ENCODE measurements at regions not wholly inside any gene's neighbourhood (a gene's known extent, or its start where the extent isn't known, plus 50 kb on each side); places are given as distances from the start of the nearest gene placed in this dataset.
"Not testable (repeated sequence)": the region's sequence is repeated elsewhere in the genome, so short reads cannot be mapped to it uniquely, and the experiment has no call there.

DNA sequence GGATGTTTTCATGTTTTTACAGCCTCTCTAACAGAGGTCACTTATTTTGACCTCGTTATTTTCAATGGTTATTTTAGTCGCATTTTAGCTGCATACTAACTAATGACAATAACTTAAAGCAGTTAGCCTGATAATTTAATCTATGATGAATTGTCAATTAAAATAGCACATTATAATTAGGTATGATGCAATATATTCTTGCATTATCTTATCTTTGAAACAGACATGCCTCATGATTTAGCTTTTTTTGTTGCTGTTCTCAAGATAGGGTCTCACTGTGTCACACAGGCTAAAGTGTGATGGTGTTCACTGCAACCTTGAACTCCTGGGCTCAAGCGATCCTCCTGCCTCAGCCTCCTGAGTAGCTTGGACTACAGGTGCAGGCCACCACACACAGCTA is 126.4 kb downstream of the KBTBD2 start:
- DNase-seq (ENCODE audit: low read depth in 2 of 2): no peak

DNA sequence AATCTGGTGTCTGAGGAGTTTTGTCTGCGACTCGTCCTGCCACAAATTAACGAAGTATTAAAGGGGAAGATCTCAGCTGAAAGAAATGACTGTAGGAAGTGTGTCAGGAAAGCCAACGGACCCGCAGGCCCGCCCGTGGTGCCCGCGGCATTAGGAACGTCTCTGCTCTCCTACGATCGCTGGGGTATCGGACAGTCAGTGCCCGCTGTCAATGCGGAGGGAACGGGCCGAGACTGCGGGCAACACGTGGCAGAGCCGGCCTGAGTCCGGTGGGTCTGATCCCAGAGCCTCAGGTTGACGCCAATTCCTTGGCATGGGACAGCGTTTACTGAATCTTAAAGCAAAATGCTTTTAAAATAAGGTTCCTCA is 128.7 kb downstream of the KBTBD2 start:
- DNase-seq (ENCODE audit: low read depth in 2 of 2): no peak

DNA sequence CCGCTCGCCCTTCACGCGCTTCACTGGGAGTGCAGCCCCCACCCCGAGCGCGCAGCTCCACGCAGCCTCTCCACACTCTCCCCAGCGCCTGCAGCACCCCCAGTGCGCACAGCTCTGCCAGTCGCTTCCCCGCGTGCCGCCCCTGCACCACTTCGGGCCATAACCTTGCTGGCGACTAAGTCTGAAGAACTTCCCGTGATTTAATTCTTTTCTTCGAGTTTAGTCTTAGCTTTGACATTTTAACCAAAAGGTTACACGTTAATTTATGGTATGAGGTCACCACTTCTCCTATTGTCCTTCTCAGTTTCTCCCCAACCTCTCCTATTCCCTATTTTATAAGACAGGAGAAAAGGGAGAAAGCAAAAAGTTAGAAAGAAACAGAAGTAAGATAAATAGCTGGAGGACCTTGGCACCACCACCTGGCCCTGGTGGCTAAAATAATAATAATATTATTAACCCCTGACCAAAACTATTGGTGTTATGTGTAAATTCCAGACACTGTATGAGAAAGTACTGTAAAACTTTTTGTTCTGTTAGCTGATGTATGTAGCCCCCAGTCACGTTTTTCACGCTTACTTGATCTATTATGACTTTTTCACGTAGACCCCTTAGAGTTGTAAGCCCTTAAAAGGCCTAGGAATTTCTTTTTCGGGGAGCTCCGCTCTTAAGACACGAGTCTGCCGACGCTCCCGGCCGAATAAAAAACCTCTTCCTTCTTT is 129.2 kb downstream of the KBTBD2 start:
- DNase-seq (ENCODE audit: low read depth in 2 of 2): not testable (repeated sequence)

DNA sequence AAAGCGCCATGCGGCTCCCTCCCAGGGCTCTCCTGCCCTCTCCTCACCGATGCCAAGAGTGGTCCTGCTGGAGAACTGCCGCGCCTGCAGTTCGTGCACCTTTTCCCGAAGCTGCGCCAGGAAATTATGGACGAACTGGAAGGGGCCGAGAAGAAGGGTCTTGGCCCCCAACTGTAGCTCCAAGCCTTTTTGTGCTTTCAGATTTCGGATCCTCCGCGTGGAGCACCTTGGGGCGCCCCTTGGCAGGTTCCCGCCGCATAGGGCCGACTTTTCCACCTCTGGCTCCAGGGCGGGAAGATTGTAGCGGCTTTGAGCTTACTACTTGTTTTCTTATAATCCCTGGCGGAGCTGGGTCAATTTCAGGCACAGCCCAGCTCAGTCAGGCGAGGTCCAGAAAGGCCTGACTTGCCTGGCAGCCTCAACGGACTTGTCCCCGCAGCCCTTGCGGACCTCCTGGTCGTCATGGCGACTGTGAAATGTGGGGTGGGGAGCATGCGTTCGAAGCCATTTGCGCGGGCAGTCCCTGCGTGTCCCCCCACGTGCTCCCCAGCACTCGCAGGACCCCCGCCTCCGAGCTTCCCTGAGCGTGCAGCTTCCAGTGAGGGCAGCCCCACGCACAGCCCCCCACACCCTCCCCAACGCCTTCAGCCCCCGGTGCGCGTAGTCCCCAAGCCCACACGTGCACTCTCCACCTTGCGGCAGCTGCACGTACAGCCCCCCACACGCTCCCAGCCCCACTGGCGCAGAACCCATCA is 129.9 kb downstream of the KBTBD2 start:
- peak in 1 of 2 donors; percentile 11 for DNase-seq (ENCODE audit: low read depth in 2 of 2)

DNA sequence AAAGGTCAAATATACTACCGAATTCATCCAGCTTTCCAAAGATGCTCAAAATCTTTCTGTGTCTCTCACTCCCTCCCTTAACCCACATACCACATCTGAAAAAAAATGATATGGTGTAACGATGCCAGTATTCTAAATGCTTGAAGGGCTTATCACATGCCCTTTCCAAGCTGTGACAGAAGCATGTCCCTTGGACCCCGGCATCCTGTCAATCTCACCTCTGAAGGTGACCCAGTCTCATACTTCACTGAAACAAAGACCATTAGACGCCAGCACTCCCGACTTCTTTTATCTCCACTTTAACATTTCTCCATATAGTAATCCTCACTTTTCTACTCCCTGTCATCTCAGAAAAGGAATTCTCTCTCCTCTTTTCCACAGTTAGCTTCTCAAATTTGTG is 130.8 kb downstream of the KBTBD2 start:
- DNase-seq (ENCODE audit: low read depth in 2 of 2): not testable (repeated sequence)

DNA sequence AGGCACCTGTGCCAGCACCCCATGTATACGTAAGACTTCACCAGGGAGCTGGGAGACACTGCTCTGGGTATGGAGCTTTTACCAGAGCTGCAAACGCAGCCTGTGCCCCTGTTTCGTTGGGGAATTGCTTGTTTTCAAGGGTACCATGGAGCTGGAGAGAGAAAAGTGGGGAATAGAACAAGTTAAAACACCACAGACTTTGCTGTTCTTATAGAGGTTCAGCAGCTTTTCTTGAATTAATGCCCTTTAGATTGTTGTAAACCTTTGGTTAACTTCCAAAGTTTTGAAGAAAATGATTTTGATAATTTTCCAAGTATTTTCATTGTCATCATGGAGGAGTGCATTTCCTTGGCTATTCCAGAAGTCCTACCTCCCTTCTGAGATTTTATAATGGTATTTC is 131.7 kb downstream of the KBTBD2 start:
- not testable (repeated sequence) for DNase-seq (ENCODE audit: low read depth in 2 of 2)

DNA sequence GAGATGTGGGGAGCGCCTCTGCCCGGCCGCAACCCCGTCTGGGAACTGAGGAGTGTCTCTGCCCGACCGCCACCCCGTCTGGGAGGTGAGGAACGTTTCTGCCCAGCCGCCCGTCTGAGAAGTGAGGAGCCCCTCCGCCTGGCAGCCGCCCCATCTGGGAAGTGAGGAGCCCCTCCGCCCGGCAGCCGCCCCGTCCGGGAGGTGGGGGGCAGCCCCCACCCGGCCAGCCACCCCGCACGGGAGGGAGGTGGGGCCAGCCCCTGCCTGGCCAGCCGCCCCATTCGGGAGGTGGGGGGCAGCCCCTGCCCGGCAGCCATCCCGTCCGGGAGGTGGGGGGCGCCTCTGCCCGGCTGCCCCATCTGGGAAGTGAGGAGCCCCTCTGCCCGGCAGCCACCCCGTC is 137.7 kb downstream of the KBTBD2 start:
- DNase-seq (ENCODE audit: low read depth in 2 of 2): not testable (repeated sequence)

DNA sequence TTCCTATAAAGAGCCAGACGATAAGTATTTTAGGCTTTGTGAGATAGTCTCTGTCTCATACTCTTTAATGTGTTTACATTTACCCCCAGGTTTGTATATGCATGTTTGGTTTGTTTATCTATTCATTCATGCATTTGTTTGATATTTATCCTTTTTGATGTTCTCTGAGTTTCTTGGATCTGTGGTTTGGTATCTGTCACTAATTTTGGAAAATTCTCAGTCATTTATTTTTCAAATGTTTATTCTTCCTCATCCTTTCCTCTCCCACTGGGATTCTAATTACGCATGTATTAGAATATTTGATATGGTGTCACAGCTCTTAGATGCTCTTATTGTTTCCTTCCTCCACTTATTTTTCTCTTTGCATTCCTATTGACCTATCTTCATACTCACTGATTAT is 143.2 kb downstream of the KBTBD2 start:
- not testable (repeated sequence) for DNase-seq (ENCODE audit: low read depth in 2 of 2)

DNA sequence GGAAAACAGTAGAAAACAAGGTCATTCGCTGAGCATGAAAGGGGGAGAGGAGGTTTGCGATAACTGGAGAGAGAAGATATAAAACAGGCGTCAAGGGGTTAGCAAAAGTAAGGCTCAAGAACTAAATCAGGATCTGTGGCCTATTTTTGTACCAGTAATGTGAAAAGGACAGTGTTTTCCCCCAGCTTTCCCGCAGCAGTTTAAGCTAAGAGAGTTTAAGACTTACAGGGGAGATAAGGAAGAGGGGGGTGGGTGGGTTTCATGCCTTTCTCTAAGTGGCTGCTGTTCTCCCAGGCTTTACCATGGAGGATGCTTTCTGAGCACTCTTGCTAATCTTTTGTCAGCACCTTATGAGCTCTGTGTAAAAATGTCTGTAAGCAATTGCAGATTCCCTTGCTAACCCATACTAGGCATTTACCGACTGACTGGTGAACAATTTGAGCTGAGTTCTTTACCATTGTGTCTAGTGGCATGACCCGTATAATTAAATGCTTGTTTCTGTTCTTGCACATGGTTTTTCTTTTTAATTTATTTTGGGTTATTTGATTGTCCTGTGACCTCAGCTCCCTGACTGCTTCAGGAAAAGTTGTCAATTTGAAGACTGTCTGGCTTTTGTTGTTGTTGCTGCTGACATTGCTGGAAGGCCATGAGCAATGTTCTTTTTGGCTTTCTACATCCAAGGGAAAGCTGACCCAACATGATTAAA is 144.0 kb downstream of the KBTBD2 start:
- not testable (repeated sequence) for DNase-seq (ENCODE audit: low read depth in 2 of 2)

DNA sequence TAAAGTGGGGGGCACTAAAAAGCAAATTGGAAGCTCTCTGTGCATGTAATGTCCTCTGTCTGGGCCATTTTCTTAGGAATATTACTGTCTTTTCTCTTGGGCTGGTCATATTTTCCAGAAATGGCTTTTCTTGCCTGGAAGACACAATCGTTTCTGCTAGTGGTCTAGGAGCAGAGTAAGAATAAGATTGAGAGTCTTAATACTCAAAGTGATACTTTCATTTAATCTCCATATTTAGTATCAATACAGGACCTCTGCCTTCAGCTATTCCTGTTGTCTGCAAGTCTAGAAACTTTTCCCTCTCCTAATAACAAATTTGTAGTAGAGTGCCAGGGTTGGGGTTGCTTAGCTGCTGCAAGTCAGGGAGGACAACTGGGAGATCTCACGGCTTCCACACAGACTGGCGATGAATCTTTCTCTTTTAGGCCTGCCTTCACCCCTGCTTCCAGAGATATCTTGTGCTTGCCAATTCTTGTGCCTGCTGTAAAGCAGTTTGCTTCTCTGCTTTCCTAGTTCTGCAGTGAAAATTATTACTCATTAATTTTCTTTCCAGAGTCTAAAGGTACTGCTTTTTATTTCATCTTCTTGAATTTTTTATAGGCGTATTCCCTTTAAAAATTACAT is 149.6 kb downstream of the KBTBD2 start:
- DNase-seq (ENCODE audit: low read depth in 2 of 2): not testable (repeated sequence)

DNA sequence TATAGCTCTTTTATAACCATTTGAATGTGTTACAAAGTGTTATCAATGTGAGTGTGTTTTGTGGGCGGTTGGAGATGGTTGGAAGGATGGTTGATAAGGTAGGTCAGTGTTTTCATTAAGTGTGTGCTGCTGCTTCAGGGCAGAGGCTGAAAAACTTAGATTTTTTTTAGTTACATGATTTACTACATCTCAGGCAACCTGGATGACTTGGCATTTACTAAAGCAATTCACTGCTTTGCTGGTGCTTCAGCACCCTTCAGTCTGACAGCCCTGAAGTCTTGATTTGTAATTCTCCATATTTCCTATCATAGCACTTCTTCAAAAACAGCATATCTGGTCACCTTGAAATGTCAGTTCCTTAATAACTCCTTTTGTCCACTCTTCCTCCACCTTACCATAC is 151.8 kb downstream of the KBTBD2 start:
- not testable (repeated sequence) for DNase-seq (ENCODE audit: low read depth in 2 of 2)

DNA sequence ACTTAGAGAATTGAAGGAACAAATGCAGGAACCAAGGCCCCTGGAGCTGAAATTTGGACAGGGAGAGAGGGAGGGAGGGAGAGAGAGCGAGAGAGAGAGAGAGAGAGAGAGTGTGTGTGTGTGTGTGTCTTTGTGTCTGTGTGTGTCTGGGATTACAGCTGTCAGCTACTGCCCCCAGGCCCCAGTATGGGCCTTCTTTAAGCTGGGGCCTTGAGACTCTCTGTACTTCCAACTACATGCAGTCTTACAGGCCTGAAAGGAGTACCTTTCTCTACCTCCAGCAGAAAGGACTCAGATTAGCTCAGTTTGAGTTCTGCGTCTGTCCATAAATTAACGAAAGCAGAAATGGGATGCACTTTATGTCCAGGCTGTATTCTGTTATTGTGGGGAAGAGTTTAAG is 153.2 kb downstream of the KBTBD2 start:
- not testable (repeated sequence) for DNase-seq (ENCODE audit: low read depth in 2 of 2)

DNA sequence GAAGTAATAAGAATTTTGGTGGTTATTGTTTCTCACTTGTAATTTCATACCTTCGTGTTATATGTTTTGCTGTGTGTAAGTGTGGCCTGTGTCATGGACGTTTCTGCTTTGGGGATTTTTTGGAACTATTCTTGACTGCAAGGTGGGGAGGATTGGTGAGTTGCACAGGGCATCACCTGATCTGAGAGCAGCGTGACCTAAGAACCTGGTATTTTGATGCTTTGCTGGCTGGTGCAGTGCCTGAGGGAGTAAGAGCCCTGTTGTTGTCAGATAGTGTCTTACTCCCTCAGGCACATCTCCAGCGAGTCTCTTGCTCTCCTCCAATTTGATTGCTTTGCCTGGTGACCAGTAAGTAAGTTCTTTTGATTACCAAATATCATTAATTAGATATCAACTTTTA is 158.8 kb downstream of the KBTBD2 start:
- DNase-seq (ENCODE audit: low read depth in 2 of 2): not testable (repeated sequence)

DNA sequence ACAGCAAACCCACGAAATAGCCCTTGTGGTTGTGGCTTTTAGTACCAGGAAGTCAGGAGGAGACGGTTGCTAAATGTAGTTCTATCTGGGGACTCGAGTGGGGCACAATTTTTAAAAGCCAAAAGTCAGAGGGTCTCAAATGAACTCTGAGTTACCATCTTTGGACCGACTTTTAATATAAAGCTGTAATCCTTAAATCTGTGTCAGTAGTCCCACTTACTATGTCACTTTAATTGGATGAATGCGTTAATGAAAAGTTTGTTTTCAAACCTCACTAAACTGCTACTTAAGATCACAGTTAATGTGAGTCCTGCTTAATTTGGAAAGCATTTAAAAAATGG is 162.3 kb downstream of the KBTBD2 start:
- DNase-seq (ENCODE audit: low read depth in 2 of 2): peak in 1 of 2 donors; percentile 0

DNA sequence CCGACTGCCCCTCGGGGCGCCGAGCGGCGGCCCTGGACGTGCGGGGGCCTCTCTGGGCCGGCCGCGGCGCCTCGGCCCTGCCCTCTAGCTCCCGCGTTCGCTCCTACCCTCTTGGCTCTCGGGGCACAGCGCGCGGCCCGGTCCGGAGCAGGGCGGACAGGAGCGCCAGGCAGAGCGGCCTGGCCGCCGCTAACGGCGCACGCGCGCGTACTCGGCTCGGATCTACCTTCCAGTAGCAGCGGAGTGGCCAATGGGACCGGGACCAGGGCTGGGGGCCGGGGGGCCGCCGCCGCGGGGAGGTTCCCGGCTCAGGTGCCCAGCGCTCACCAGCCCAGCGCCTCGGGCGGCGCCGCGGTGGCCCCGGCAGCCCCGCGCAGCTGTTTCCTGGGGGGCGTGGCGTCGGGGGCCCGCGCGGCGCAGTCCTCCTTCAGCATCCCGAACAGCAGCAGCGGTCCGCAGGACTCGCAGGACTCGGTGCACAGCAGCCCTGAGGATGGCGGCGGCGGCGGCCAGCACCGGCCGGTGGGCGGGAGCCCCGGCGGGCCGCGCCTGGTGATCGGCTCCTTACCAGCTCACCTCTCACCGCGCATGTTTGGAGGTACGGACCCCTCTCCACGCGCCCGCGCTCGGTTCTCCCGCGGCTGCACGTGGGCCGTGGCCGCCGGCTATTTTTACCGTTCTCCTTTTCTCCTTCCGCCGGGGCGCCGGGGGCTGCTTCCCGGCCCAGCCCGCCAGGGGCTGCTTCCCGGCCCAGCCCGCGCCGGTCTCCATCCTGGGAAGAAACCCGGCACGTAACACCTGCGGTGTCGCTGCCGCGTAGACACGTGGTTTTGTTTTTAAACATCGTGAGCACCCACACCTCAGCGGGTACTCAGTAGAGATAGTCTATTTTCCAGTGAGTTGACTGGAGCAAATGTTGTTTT is 162.9 kb downstream of the KBTBD2 start:
- DNase-seq (ENCODE audit: low read depth in 2 of 2): peak; percentile 71 to 77

DNA sequence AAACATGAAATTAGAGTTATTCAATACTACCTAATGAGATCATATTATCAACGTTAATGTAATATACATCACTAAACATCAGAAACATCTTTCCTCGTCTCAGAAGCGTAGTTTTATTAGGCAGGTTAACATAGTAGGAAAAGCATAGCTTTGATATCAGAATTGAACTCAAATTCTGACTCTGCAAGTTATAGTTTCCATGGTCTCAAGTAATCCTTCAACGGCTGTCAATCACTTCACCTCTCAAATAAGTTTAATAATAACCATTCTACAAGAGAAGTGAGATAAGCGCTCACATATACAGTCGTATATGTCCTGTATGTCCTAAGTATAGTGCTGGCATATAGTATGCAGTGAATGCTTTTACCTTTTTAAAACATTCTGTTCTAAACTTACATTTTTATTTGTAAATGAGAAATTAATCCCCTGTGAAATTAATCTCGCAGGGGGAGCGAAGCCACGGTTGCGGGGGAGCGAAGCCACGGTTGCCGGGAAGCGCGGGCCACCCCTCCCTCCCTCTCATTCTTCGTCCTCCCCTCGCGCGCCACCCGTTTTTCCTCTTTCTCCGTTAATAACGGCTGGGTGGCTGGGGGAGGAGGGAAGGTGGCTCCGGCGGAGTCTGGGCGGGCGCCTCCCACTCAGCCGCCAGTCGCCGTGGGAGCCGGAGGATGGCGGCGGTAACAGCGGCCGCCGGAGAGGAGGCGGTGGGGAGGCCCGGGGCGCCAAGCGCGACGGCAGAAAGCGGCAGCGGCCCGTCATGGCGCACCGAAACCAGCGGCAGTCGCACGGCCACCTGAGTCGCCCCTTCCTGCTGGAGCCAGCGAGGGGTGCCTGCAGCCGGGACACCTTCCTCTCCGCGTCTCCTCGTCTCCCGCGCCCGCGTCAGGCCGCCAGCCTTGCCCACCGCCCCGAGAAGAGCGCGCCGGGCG is 163.8 kb downstream of the KBTBD2 start:
- peak; percentile 46 to 49 for DNase-seq (ENCODE audit: low read depth in 2 of 2)

DNA sequence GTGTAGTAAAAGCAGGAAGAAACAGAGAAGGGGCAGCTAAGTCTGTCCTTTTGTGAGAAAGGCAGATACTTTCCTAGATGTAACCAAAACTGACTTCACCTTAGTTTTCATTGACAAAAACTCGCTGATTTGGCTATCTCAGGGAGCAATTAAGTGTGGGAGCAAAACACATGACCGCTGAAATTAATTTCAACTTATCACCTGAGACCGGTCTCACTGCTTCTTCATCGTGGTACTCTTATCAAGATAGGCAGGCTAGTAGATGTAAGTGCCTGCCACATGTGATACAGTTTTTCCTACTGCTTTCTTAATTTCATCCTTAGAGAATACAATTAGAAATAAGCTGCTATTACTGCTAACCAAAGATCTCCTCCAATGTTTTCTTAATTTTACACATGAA is 168.7 kb downstream of the KBTBD2 start:
- not testable (repeated sequence) for DNase-seq (ENCODE audit: low read depth in 2 of 2)

DNA sequence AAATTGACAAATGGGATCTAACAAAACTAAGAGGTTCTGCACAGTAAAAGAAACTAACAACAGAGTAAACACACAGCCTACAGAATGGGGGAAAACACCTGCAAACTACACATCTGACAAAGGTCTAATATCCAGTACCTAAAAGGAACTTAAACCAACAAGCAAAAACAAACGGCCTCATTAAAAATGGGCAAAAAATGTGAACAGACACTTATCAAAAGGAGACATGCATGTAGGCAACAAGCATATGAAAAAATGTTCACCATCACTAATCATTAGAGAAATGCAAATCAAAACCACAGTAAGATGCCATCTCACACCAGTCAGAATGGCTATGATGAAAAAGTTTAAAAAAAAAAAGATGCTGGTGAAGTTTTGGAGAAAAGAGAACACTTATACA is 197.4 kb downstream of the KBTBD2 start:
- no peak for DNase-seq (ENCODE audit: low read depth in 2 of 2)

DNA sequence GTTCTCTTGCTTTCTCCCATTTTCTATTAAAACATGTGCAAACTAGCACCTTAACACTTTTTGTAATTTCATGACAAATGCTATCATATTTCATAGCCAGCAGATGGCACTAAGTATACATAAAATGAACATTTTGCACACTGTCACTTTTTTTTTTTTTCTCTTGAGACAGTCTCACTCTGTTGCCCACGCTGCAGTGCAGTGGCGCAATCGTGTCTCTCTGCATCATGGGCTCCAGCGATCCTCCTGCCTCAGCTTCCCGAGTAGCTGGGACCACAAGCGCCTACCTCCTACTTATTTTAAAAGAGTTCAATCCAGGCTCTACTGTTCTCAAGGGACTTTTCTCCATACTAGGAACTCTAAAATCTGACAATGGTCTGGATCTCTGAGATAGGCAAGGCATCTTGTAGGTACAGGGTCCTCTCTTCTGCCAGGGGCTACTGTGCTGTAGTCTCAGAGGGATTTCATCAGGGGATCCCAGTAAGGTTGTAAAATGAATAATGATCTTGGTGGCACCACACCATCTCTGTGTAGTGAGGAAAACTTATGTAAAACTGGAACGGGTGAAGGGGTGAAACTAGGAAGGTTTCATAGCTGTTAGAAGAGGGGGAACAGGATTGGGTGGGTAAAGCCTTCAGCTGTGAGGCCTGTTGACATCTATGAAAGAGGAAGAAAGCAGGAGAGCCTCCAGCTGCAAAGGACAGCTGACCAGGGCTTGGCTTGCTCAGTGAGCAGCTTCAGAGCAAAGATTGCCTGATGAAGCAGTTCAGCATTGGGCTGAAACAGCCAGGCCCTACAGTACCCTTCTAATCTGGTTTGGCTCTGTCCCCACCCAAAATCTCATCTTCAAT is 196.9 kb downstream of the AVL9 start:
- DNase-seq (ENCODE audit: low read depth in 2 of 2): peak; percentile 29 to 37
